ENCODE measurements at regions not wholly inside any gene's neighbourhood (a gene's known extent, or its start where the extent isn't known, plus 50 kb on each side); places are given as distances from the start of the nearest gene placed in this dataset.

- TF ChIP-seq, protein P1, sequence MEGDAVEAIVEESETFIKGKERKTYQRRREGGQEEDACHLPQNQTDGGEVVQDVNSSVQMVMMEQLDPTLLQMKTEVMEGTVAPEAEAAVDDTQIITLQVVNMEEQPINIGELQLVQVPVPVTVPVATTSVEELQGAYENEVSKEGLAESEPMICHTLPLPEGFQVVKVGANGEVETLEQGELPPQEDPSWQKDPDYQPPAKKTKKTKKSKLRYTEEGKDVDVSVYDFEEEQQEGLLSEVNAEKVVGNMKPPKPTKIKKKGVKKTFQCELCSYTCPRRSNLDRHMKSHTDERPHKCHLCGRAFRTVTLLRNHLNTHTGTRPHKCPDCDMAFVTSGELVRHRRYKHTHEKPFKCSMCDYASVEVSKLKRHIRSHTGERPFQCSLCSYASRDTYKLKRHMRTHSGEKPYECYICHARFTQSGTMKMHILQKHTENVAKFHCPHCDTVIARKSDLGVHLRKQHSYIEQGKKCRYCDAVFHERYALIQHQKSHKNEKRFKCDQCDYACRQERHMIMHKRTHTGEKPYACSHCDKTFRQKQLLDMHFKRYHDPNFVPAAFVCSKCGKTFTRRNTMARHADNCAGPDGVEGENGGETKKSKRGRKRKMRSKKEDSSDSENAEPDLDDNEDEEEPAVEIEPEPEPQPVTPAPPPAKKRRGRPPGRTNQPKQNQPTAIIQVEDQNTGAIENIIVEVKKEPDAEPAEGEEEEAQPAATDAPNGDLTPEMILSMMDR (IDR thresholded peaks at IDR 0.05; ENCODE audit: insufficient read depth, low read length, poor library complexity, severe bottlenecking): no peak
- no peaks in the 10 kb centered on the region for H3K27me3 ChIP-seq (ENCODE audit: control insufficient read depth, insufficient read depth, low read length)
- H3K4me3 ChIP-seq (ENCODE audit: low read depth, low read length): no peak overlapping the region
- no peak for DNase-seq (ENCODE audit: low read depth)
- no peaks in the 10 kb centered on the region for H3K36me3 ChIP-seq (ENCODE audit: control insufficient read depth, insufficient read depth, low read length)
Observed at GRCh38 chr7:130926001-130926691, 192.1 kb upstream of the KLF14 start.

GRCh38 chr7:130927062-130927461 is 193.1 kb upstream of the KLF14 start:
- TF ChIP-seq, protein P1 (IDR thresholded peaks at IDR 0.05; ENCODE audit: insufficient read depth, low read length, poor library complexity, severe bottlenecking): no peak
- H3K27me3 ChIP-seq (ENCODE audit: control insufficient read depth, insufficient read depth, low read length): no peaks in the 10 kb centered on the region
- no peak overlapping the region for H3K4me3 ChIP-seq (ENCODE audit: low read depth, low read length)
- DNase-seq (ENCODE audit: low read depth): no peak
- H3K36me3 ChIP-seq (ENCODE audit: control insufficient read depth, insufficient read depth, low read length): no peaks in the 10 kb centered on the region

GRCh38 chr7:130927564-130927963 is 193.6 kb upstream of the KLF14 start:
- DNase-seq (ENCODE audit: low read depth): no peak
- Histone ChIP-seq H3K27me3 (ENCODE audit: control insufficient read depth, insufficient read depth, low read length) (no peaks in the 10 kb centered on the region), H3K4me3 (ENCODE audit: low read depth, low read length) (no peak overlapping the region), H3K36me3 (ENCODE audit: control insufficient read depth, insufficient read depth, low read length) (no peaks in the 10 kb centered on the region)
- TF ChIP-seq, protein P1 (IDR thresholded peaks at IDR 0.05; ENCODE audit: insufficient read depth, low read length, poor library complexity, severe bottlenecking): no peak

DNA sequence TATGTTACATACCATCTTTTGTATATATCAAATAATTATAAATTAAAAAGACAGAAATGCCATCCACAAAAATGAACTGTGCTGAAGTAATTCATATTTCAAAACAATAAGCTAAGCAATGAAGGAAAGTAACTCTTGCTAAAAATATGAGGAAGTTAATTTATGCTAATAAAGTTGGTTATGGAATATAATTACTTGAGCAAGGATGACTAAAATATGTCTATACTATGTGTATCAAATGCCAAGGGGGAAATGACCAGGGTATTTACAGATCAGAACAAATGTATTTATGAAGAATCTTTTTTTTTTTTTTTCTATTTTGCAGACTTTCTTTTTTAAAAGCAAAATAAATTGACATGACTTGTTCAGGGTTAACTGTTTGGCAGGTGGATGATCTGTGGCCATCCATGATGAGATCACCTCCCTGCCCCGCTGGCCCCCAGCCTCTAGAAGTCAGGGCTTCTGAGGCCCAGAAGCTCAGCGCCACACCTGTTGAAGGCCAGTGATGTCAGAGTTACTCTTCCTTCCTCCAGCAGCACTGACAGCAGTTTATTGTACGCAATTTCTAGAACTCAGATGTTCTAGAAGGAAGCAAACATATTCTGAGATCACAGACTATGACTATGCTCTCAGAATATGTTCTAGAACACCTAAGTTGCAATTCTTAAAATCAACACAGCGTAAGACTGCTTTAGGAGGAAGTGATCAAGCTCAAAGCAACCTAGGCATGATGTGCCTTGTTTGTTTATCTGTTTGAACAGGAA is 196.1 kb upstream of the KLF14 start:
- Histone ChIP-seq H3K36me3 (ENCODE audit: control insufficient read depth, insufficient read depth, low read length) (no peaks in the 10 kb centered on the region), H3K4me3 (ENCODE audit: low read depth, low read length) (no peak overlapping the region), H3K27me3 (ENCODE audit: control insufficient read depth, insufficient read depth, low read length) (no peaks in the 10 kb centered on the region)
- TF ChIP-seq, protein P1 (IDR thresholded peaks at IDR 0.05; ENCODE audit: insufficient read depth, low read length, poor library complexity, severe bottlenecking): no peak
- no peak for DNase-seq (ENCODE audit: low read depth)

GRCh38 chr7:130930681-130931080 is 196.7 kb upstream of the KLF14 start:
- TF ChIP-seq, protein P1 (IDR thresholded peaks at IDR 0.05; ENCODE audit: insufficient read depth, low read length, poor library complexity, severe bottlenecking): no peak
- Histone ChIP-seq H3K4me3 (ENCODE audit: low read depth, low read length) (no peak overlapping the region), H3K27me3 (ENCODE audit: control insufficient read depth, insufficient read depth, low read length) (no peaks in the 10 kb centered on the region), H3K36me3 (ENCODE audit: control insufficient read depth, insufficient read depth, low read length) (no peaks in the 10 kb centered on the region)
- no peak for DNase-seq (ENCODE audit: low read depth)

All from kidney epithelial cell (primary cell).